Heart left ventricle (tissue), 13 donors: ENCODE measurements at regions not wholly inside any gene's neighbourhood (a gene's known extent, or its start where the extent isn't known, plus 50 kb on each side); places are given as distances from the start of the nearest gene placed in this dataset.

Experiments used
- POLR2A ChIP-seq, 2 donors: fragments of 450-650 bp; IDR thresholded peaks; one replicate each; pipeline ENCODE4 v1.6.1; 2017; ENCODE audit warnings: antibody characterized with exemption in 2 of 2, mild to moderate bottlenecking in 2 of 2, moderate library complexity in 2 of 2
- TF ChIP-seq, protein P1 (sequence below), 12 donors: fragments of 200-600 bp; sonication (generic) in 4 of 12; IDR thresholded peaks; one replicate each; pipeline versions ENCODE4 v1.5.0 to v1.8.0; 2018 to 2022; ENCODE audit warnings: antibody characterized with exemption in 12 of 12, mild to moderate bottlenecking in 5 of 12
- donor health status: ischemic (EF 13 %, LVEDD 7.1; RV severe dilation, severe dysfunction).
- donor health status: DM: no; HTN: yes; CAD: no.
- donor health status: DM: no; HTN: no; CAD: no.
- donor health status: ischemic (EF 25% LVEDD 6.9; RV normal size, moderate dysfunction).
- donor health status: ischemic (EF 25% LVEDD 5.7; RV mildly dilated, moderate dysfunction).
- donor health status: ischemic (EF 35%, LVEDD 5.7; RV mildly dilated, moderate dysfunction).
- donor health status: nonischemic (EF 11% LVEDD 7.7; RV severe dilation, severe dysfunction).
- donor health status: DM: yes; HTN: yes; CAD: no.
- donor health status: PGD.
- donor health status: ischemic (EF 29% LVEDD 5.4; RV normal size, mild dysfunction).
- donor health status: nonischemic (EF 23%, LVEDD 6.1; RV moderate dilation, normal function).

DNA sequence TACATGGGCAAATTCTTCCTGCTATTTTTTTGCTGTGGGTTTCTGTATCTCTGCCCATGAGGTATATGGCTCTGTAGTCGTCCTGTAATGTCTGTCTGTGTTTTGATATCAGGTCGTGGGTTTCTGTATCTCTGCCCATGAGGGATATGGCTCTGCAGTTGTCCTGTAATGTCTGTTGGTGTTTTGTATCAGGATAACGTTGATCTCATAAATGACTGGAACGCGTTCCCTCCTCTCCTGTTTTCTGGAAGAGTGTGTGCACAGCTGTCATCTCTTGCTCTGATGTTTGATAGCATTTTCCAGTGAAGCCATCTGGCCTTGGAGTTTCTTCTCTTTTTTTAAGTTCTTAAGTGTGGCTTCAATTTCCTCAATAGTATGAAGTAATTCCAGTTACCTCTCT lies 57.2 kb downstream of the SOX1 start:
- TF ChIP-seq, protein P1, sequence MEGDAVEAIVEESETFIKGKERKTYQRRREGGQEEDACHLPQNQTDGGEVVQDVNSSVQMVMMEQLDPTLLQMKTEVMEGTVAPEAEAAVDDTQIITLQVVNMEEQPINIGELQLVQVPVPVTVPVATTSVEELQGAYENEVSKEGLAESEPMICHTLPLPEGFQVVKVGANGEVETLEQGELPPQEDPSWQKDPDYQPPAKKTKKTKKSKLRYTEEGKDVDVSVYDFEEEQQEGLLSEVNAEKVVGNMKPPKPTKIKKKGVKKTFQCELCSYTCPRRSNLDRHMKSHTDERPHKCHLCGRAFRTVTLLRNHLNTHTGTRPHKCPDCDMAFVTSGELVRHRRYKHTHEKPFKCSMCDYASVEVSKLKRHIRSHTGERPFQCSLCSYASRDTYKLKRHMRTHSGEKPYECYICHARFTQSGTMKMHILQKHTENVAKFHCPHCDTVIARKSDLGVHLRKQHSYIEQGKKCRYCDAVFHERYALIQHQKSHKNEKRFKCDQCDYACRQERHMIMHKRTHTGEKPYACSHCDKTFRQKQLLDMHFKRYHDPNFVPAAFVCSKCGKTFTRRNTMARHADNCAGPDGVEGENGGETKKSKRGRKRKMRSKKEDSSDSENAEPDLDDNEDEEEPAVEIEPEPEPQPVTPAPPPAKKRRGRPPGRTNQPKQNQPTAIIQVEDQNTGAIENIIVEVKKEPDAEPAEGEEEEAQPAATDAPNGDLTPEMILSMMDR (IDR thresholded peaks at IDR 0.05) = no peak
- TF ChIP-seq POLR2A (IDR thresholded peaks at IDR 0.05) = no peak
